Femur (tissue), 1 donor: ENCODE measurements at regions not wholly inside any gene's neighbourhood (a gene's known extent, or its start where the extent isn't known, plus 50 kb on each side); places are given as distances from the start of the nearest gene placed in this dataset.

Source experiments
- DNase-seq: peaks from one replicate; pipeline ENCODE4 v3.0.0-alpha.2; 2017

GRCh38 chr3:28906561-28907310 lies 374.1 kb upstream of the RBMS3 start:
- DNase-seq, result no peak

GRCh38 chr3:28907616-28908015 lies 373.3 kb upstream of the RBMS3 start:
- no peak for DNase-seq

- DNase-seq, result no peak
Measured at GRCh38 chr3:28912120-28912885, 368.6 kb upstream of the RBMS3 start.

- peak; percentile 57 for DNase-seq
Measured at GRCh38 chr3:28915741-28916500, 364.9 kb upstream of the RBMS3 start.

GRCh38 chr3:28916713-28917499 lies 364.0 kb upstream of the RBMS3 start:
- DNase-seq, result peak; percentile 91

GRCh38 chr3:28917895-28918475 lies 362.9 kb upstream of the RBMS3 start:
- DNase-seq, result no peak

GRCh38 chr3:28922376-28922775 lies 358.5 kb upstream of the RBMS3 start:
- DNase-seq, result no peak

GRCh38 chr3:28923994-28924393 lies 356.9 kb upstream of the RBMS3 start:
- no peak for DNase-seq

- DNase-seq, result no peak
Measured at GRCh38 chr3:28924744-28925360, 356.0 kb upstream of the RBMS3 start.

- no peak for DNase-seq
Measured at GRCh38 chr3:28933337-28933736, 347.5 kb upstream of the RBMS3 start.

- no peak for DNase-seq
Measured at GRCh38 chr3:28934126-28934813, 346.6 kb upstream of the RBMS3 start.

GRCh38 chr3:28935146-28935545 lies 345.7 kb upstream of the RBMS3 start:
- DNase-seq, result no peak

GRCh38 chr3:28936154-28936553 lies 344.7 kb upstream of the RBMS3 start:
- no peak for DNase-seq

- peak; percentile 60 for DNase-seq
Measured at GRCh38 chr3:28940530-28940929, 340.3 kb upstream of the RBMS3 start.

GRCh38 chr3:28940994-28941393 lies 339.9 kb upstream of the RBMS3 start:
- DNase-seq, result peak; percentile 18

- DNase-seq, result no peak
Measured at GRCh38 chr3:28947061-28947460, 333.8 kb upstream of the RBMS3 start.

- DNase-seq, result no peak
Measured at GRCh38 chr3:28947751-28948150, 333.1 kb upstream of the RBMS3 start.

- DNase-seq, result no peak
Measured at GRCh38 chr3:28948685-28949084, 332.2 kb upstream of the RBMS3 start.

- DNase-seq, result no peak
Measured at GRCh38 chr3:28949580-28949979, 331.3 kb upstream of the RBMS3 start.

GRCh38 chr3:28950614-28951013 lies 330.3 kb upstream of the RBMS3 start:
- no peak for DNase-seq
